ENCODE measurements at regions not wholly inside any gene's neighbourhood (a gene's known extent, or its start where the extent isn't known, plus 50 kb on each side); places are given as distances from the start of the nearest gene placed in this dataset.

DNA sequence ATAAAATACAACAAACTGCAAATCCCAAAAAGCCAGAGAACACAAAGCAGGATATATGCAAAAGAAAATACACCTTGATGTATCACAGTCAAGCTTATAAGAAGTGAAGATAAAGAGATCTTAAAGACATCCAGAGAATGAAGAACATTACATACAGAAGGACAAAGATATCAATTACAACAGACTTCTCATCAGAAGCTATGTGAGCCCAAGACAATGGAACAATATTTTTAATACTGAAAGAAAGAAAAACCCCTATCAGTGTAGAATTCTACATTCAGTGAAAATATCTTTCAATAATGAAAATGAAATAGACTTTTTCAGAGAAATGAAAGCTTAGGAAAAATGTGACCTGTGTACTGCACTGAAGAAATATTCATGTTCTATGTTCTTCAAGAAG, 104.5 kb upstream of the PHACTR3 start:
- TF ChIP-seq CTCF (IDR thresholded peaks at IDR 0.05) (no peak), POLR2A (IDR thresholded peaks at IDR 0.05) (no peak)
